Coronary artery (tissue), 2 donors: ENCODE measurements at regions not wholly inside any gene's neighbourhood (a gene's known extent, or its start where the extent isn't known, plus 50 kb on each side); places are given as distances from the start of the nearest gene placed in this dataset.

Experiments
- DNase-seq: peaks from one replicate; pipeline ENCODE4 v3.0.0-alpha.2; 2017; ENCODE audit warnings: low spot score
- H3K27ac ChIP-seq, 2 donors: fragments of 200-600 bp; sonication (generic); one replicate each; pipeline ENCODE4 v1.5.1; 2016 to 2019
- H3K4me3 ChIP-seq: fragments of 200-600 bp; sonication (generic); 2 replicates; pipeline ENCODE4 v1.5.1; 2016; ENCODE audit warnings: mild to moderate bottlenecking, moderate library complexity
- TF ChIP-seq, protein P1 (sequence below): fragments of 200-600 bp; sonication (generic); IDR thresholded peaks from one replicate; pipeline ENCODE4 v1.5.1; 2019; ENCODE audit warnings: antibody characterized with exemption

DNA sequence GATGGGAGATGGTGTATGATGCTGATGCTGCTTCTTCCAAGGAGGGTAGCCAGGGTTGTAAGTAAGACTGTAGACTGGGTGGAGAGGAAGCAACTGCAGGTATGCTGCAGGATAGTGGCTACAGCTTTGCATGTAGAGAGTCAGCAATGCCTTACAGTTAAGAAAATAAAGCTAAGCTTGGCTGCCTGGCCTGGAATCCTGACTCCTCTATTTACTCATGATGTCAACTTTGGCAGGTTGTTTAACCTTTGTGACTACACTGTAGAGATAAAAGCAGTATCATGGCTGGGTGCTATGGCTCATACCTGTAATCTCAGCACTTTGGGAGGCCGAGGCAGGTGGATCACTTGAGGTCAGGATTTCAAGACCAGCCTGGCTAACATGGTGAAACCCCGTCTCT lies 301.6 kb upstream of the RBFOX1 start:
- DNase-seq: no peak
- Histone ChIP-seq H3K27ac (no peak overlapping the region), H3K4me3 (no peak overlapping the region)
- TF ChIP-seq, protein P1, sequence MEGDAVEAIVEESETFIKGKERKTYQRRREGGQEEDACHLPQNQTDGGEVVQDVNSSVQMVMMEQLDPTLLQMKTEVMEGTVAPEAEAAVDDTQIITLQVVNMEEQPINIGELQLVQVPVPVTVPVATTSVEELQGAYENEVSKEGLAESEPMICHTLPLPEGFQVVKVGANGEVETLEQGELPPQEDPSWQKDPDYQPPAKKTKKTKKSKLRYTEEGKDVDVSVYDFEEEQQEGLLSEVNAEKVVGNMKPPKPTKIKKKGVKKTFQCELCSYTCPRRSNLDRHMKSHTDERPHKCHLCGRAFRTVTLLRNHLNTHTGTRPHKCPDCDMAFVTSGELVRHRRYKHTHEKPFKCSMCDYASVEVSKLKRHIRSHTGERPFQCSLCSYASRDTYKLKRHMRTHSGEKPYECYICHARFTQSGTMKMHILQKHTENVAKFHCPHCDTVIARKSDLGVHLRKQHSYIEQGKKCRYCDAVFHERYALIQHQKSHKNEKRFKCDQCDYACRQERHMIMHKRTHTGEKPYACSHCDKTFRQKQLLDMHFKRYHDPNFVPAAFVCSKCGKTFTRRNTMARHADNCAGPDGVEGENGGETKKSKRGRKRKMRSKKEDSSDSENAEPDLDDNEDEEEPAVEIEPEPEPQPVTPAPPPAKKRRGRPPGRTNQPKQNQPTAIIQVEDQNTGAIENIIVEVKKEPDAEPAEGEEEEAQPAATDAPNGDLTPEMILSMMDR: no peak

DNA sequence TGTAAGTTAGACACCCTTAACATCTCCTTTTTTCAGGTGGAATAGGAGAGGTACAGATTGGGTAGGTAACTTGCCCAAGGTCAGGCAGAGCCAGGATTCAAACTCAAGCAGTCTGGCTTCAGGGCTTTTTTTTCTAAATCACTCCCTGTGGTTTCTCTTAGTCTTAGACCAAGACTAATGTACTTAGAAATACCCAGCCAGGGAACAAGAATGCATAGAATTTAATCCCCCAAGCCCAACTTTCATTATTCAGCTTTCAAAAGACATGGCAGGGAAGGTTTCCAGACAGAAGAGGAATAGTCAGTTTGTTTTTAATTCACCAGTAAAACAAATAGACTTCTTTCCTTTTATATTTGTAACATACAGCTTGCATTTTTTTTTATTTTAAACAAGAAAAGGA lies 305.2 kb upstream of the RBFOX1 start:
- TF ChIP-seq, protein P1: no peak
- no peak for DNase-seq
- Histone ChIP-seq H3K4me3 (no peak overlapping the region), H3K27ac (no peak overlapping the region)

DNA sequence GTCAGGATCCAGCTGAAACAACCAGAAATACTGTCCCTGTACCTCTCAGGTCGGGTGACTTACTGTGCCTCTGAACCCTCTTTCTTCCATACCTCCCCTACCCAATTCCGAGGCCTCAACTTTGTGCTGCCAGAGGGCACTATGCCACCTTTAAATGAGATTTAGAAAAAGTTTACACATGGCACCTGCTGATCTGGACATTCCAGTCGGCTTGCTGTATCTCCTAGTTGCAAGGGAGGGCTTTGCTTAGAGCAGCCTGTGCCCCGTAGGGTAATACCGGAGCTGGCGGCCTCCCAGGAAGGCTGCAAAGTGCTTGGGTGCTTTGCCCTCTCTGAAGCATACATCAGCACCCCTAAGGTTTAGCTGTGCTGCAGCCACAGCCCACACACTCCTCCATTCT lies 306.0 kb upstream of the RBFOX1 start:
- H3K27ac ChIP-seq: no peak overlapping the region
- no peak for DNase-seq
- no peak overlapping the region for H3K4me3 ChIP-seq
- TF ChIP-seq, protein P1: no peak

- Histone ChIP-seq H3K4me3 (no peak overlapping the region), H3K27ac (no peak overlapping the region)
- no peak for DNase-seq
- TF ChIP-seq, protein P1: no peak
Observed at GRCh38 chr16:7025616-7026190, 306.9 kb upstream of the RBFOX1 start.

DNA sequence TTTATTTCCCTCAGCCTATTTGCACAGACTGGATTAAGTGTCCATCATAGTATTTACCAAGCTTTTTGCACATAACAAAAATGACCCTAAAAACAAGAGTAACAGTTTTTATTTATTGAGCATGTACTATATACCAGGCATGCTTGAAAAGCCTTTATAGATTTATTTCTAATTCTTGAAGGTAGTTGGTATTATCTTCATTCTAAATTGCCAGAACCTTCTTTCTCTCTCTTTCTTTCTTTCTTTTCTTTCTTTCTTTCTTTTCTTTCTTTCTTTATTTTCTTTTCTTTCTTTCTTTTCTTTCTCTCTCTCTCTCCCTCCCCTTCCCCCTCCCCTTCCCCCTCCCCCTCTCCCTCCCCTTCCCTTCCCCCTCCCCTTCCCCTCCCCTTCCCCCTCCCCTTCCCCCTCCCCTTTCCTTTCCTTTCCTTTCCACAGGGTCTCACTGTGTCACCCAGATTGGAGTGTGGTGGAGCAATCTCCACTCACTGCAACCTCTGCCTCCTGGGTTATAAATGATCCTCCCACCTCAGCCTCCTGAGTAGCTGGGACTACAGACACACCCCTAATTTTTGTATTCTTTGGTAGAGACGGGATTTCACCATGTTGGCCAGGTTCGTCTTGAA lies 310.9 kb upstream of the RBFOX1 start:
- TF ChIP-seq, protein P1: no peak
- H3K27ac ChIP-seq: no peak overlapping the region
- no peak for DNase-seq
- no peak overlapping the region for H3K4me3 ChIP-seq

- TF ChIP-seq, protein P1: no peak
Observed at GRCh38 chr16:7017006-7017662, 315.5 kb upstream of the RBFOX1 start.

GRCh38 chr16:7014756-7015155 lies 317.9 kb upstream of the RBFOX1 start:
- no peak overlapping the region for H3K4me3 ChIP-seq
- TF ChIP-seq, protein P1: no peak

More at GRCh38 chr16:7017006-7017662, 315.5 kb upstream of the RBFOX1 start:
- Histone ChIP-seq H3K27ac (no peak overlapping the region), H3K4me3 (no peak overlapping the region)
- DNase-seq: no peak

More at GRCh38 chr16:7014756-7015155, 317.9 kb upstream of the RBFOX1 start:
- no peak overlapping the region for H3K27ac ChIP-seq
- DNase-seq: no peak
